ENCODE measurements at regions not wholly inside any gene's neighbourhood (a gene's known extent, or its start where the extent isn't known, plus 50 kb on each side); places are given as distances from the start of the nearest gene placed in this dataset.

- TF ChIP-seq CTCF (IDR thresholded peaks at IDR 0.05; ENCODE audit: low read depth, low read length, missing control alignments), result no peak
- H3K27ac ChIP-seq, result no peak overlapping the region
- no peak for DNase-seq
Measured at GRCh38 chr14:29462772-29463171, 464.9 kb downstream of the PRKD1 start.

GRCh38 chr14:29463727-29464395, 463.8 kb downstream of the PRKD1 start:
- in situ Hi-C loops (cut with HindIII; ENCODE audit: low pct_ligation_motif_present, low sequenced_read_pairs), result no loop called here
- Histone ChIP-seq H3K36me3 (replicated peaks) (no peaks in the 10 kb centered on the region), H3K4me3 (ENCODE audit: low read depth, low read length) (no peak overlapping the region), H3K27me3 (replicated peaks) (no peaks in the 10 kb centered on the region), H3K27ac (no peak overlapping the region)
- no peak for DNase-seq
- TF ChIP-seq CTCF (IDR thresholded peaks at IDR 0.05; ENCODE audit: low read depth, low read length, missing control alignments), result no peak

More at GRCh38 chr14:29462772-29463171, 464.9 kb downstream of the PRKD1 start:
- H3K27me3 ChIP-seq (replicated peaks), result no peaks in the 10 kb centered on the region
- no peaks in the 10 kb centered on the region for H3K36me3 ChIP-seq (replicated peaks)
- in situ Hi-C loops (cut with HindIII; ENCODE audit: low pct_ligation_motif_present, low sequenced_read_pairs), result no loop called here
- no peak overlapping the region for H3K4me3 ChIP-seq (ENCODE audit: low read depth, low read length)

- no peak for TF ChIP-seq CTCF (IDR thresholded peaks at IDR 0.05; ENCODE audit: low read depth, low read length, missing control alignments)
- in situ Hi-C loops (cut with HindIII; ENCODE audit: low pct_ligation_motif_present, low sequenced_read_pairs), result no loop called here
- H3K27ac ChIP-seq, result no peak overlapping the region
Measured at GRCh38 chr14:29465095-29465494, 462.6 kb downstream of the PRKD1 start.

GRCh38 chr14:29475641-29476040, 452.0 kb downstream of the PRKD1 start:
- no peaks in the 10 kb centered on the region for H3K36me3 ChIP-seq (replicated peaks)
- in situ Hi-C loops (cut with HindIII; ENCODE audit: low pct_ligation_motif_present, low sequenced_read_pairs), result no loop called here
- no peaks in the 10 kb centered on the region for H3K27me3 ChIP-seq (replicated peaks)
- no peak for DNase-seq
- no peak overlapping the region for H3K27ac ChIP-seq
- TF ChIP-seq CTCF (IDR thresholded peaks at IDR 0.05; ENCODE audit: low read depth, low read length, missing control alignments), result no peak
- H3K4me3 ChIP-seq (ENCODE audit: low read depth, low read length), result no peak overlapping the region

More at GRCh38 chr14:29465095-29465494, 462.6 kb downstream of the PRKD1 start:
- Histone ChIP-seq H3K36me3 (replicated peaks) (no peaks in the 10 kb centered on the region), H3K4me3 (ENCODE audit: low read depth, low read length) (no peak overlapping the region), H3K27me3 (replicated peaks) (no peaks in the 10 kb centered on the region)
- no peak for DNase-seq

GRCh38 chr14:29486132-29486531, 441.5 kb downstream of the PRKD1 start:
- H3K27ac ChIP-seq, result no peak overlapping the region
- no peak overlapping the region for H3K4me3 ChIP-seq (ENCODE audit: low read depth, low read length)
- TF ChIP-seq CTCF (IDR thresholded peaks at IDR 0.05; ENCODE audit: low read depth, low read length, missing control alignments), result no peak
- in situ Hi-C loops (cut with HindIII; ENCODE audit: low pct_ligation_motif_present, low sequenced_read_pairs), result no loop called here
- no peak for DNase-seq
- H3K27me3 ChIP-seq (replicated peaks), result no peaks in the 10 kb centered on the region
- no peaks in the 10 kb centered on the region for H3K36me3 ChIP-seq (replicated peaks)

- Histone ChIP-seq H3K36me3 (replicated peaks) (no peaks in the 10 kb centered on the region), H3K4me3 (ENCODE audit: low read depth, low read length) (no peak overlapping the region), H3K27ac (no peak overlapping the region), H3K27me3 (replicated peaks) (no peaks in the 10 kb centered on the region)
- DNase-seq, result no peak
- TF ChIP-seq CTCF (IDR thresholded peaks at IDR 0.05; ENCODE audit: low read depth, low read length, missing control alignments), result no peak
- in situ Hi-C loops (cut with HindIII; ENCODE audit: low pct_ligation_motif_present, low sequenced_read_pairs), result no loop called here
Measured at GRCh38 chr14:29489911-29490425, 437.7 kb downstream of the PRKD1 start.

All from brain microvascular endothelial cell (primary cell).